Tibial artery (tissue), 4 donors: ENCODE measurements at regions not wholly inside any gene's neighbourhood (a gene's known extent, or its start where the extent isn't known, plus 50 kb on each side); places are given as distances from the start of the nearest gene placed in this dataset.

Source experiments
- DNase-seq, 2 donors: peaks; one replicate each; pipeline ENCODE4 v3.0.0-alpha.2; 2019
- H3K27ac ChIP-seq, 2 donors: fragments of 200-600 bp; sonication (generic) in 1 of 2; 1 replicate in 1 of 2; 2 replicates in 1 of 2; pipeline ENCODE4 v1.5.1; 2018 to 2019; ENCODE audit warnings: mild to moderate bottlenecking in 1 of 2
- H3K27me3 ChIP-seq, 2 donors: fragments of 200-600 bp; sonication (generic) in 1 of 2; one replicate each; pipeline versions ENCODE4 v1.5.1 to v1.6.0; 2016 to 2019
- H3K36me3 ChIP-seq, 3 donors: fragments of 200-600 bp; sonication (generic) in 2 of 3; one replicate each; pipeline ENCODE4 v1.5.1; 2016 to 2019; ENCODE audit warnings: mild to moderate bottlenecking in 2 of 3
- H3K4me1 ChIP-seq, 4 donors: fragments of 200-600 bp; sonication (generic) in 2 of 4; 1 replicate in 3 of 4; 2 replicates in 1 of 4; pipeline ENCODE4 v1.5.1; 2016 to 2019
- H3K4me3 ChIP-seq, 2 donors: fragments of 200-600 bp; sonication (generic) in 1 of 2; 1 replicate in 1 of 2; 2 replicates in 1 of 2; pipeline ENCODE4 v1.5.1; 2018 to 2019; ENCODE audit warnings: mild to moderate bottlenecking in 2 of 2
- H3K9me3 ChIP-seq, 3 donors: fragments of 200-600 bp; sonication (generic) in 1 of 3; one replicate each; pipeline ENCODE4 v1.5.1; 2016 to 2019
- CTCF ChIP-seq, 2 experiments: fragments of 200-600 bp in 1 of 2; fragments of 450-650 bp in 1 of 2; IDR thresholded peaks; one replicate each; pipeline ENCODE4 v1.5.1; 2017 to 2019; ENCODE audit warnings: antibody characterized with exemption in 2 of 2, mild to moderate bottlenecking in 1 of 2, moderate library complexity in 1 of 2
- intact Hi-C: fragments of 100-400 bp; cut with DNase I; formaldehyde crosslinking; loops from one replicate; pipeline ENCODE4 v1.15.0; 2023; ENCODE audit warnings: low total_unique reads

DNA sequence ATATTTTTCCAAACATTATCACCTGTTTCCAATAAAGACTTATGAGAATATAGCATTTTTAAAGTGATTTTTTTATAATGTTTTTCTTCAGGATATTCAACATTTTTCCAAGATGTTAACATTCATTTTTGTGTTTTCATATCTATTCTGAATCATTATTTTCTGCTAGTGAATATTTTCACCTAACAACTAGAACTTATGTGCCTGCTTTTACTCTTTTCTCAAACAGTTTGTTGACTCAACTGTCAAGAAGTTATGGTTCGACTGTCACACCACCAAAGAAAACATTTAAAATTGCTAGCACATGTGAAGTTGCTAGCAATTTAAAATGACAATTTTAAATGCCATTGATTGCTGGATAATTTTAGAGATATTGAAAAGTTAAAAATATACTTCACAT, 343.3 kb upstream of the CDH9 start:
- TF ChIP-seq CTCF (IDR thresholded peaks at IDR 0.05), result no peak
- Histone ChIP-seq H3K4me3 (no peak overlapping the region), H3K27ac (no peak overlapping the region), H3K4me1 (no peaks in the 10 kb centered on the region), H3K9me3 (no peaks in the 10 kb centered on the region), H3K36me3 (no peaks in the 10 kb centered on the region), H3K27me3 (no peaks in the 10 kb centered on the region)
- no peak for DNase-seq
- intact Hi-C loops, result no loop called here

DNA sequence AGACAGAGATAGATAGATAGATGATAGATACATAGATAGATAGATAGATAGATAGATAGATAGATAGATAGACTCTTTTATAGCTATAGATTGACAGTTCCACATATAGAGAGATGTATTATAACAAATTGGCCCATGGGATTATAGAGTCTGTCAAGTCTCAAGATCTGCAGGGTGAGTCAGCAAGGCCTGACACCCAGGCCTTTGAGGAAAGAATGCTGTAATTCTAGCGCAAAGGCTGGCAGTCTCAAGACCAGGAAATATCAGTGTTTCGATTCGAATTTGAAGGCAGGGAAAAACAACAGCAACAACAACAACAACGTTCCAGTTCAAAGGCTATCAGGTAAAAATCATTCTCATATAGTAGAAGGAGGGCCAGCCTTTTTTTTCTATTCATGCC, 339.2 kb upstream of the CDH9 start:
- no peak for TF ChIP-seq CTCF (IDR thresholded peaks at IDR 0.05)
- H3K4me3 ChIP-seq, result no peak overlapping the region
- intact Hi-C loops, result no loop called here
- H3K36me3 ChIP-seq, result no peaks in the 10 kb centered on the region
- no peak overlapping the region for H3K27ac ChIP-seq
- no peaks in the 10 kb centered on the region for H3K27me3 ChIP-seq
- no peaks in the 10 kb centered on the region for H3K9me3 ChIP-seq
- no peak for DNase-seq
- H3K4me1 ChIP-seq, result no peaks in the 10 kb centered on the region

DNA sequence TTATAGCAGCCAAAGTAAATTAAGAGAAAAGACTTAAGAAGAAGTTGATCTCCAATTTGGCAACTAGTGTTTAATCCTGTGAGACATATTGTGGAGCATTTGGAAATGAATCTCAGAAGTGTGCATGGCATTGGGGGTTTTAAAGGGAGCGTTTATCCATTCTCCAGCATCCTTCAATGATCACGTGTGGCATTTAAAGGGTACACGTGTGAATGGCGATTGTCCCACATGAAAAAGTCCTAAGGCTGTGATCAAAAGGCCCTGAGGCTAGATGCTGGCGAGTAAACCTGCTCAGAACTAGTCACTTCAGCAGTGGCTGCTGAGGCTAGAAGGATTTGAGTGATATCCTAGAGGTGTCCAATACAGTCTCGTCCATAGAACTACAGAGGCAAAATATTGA, 315.6 kb upstream of the CDH9 start:
- no peak for DNase-seq
- Histone ChIP-seq H3K27ac (no peak overlapping the region), H3K9me3 (no peaks in the 10 kb centered on the region), H3K4me3 (no peak overlapping the region), H3K36me3 (no peaks in the 10 kb centered on the region), H3K4me1 (no peaks in the 10 kb centered on the region), H3K27me3 (no peaks in the 10 kb centered on the region)
- intact Hi-C loops, result no loop called here
- no peak for TF ChIP-seq CTCF (IDR thresholded peaks at IDR 0.05)

DNA sequence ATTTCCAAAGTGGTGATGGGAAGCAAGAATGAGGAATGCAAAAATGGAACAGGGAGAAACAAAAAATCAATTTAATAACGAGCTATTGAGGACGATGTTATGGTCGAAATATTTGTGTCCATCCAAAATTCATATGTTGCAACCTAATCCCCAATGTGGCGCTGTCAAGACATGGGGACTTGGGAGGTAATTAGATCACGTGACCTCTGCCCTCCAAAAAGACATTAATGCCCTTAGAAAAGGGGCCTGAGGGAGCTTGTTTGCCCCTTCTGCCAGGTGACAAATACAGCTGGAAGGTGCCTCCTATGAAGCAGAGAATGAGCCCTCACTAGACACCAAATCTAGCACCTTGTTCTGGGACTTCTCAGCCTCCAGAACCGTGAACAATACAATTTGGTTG, 315.2 kb upstream of the CDH9 start:
- DNase-seq, result no peak
- Histone ChIP-seq H3K27ac (no peak overlapping the region), H3K9me3 (no peaks in the 10 kb centered on the region), H3K36me3 (no peaks in the 10 kb centered on the region), H3K4me1 (no peaks in the 10 kb centered on the region), H3K27me3 (no peaks in the 10 kb centered on the region), H3K4me3 (no peak overlapping the region)
- intact Hi-C loops, result no loop called here
- TF ChIP-seq CTCF (IDR thresholded peaks at IDR 0.05), result no peak

DNA sequence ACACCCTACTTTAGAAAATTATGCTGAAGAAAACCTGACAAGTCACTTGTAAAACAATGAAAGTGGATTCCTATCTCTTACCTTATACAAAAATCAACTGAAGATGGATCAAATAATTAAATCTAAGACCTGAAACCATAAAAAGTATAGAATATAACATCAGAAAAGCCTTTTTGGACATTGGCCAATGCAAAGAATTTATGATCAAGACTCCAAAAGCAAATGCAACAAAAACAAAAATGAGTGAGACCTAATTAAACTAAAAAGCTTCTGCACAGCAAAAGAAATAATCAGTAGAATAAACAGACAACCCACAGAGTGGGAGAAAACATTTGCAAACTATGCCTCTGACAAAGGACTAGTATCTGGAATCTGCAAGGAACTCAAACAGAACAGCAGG, 303.0 kb upstream of the CDH9 start:
- intact Hi-C loops, result no loop called here
- Histone ChIP-seq H3K27me3 (no peaks in the 10 kb centered on the region), H3K9me3 (no peaks in the 10 kb centered on the region), H3K4me3 (no peak overlapping the region), H3K27ac (no peak overlapping the region), H3K4me1 (no peaks in the 10 kb centered on the region), H3K36me3 (no peaks in the 10 kb centered on the region)
- DNase-seq, result no peak
- TF ChIP-seq CTCF (IDR thresholded peaks at IDR 0.05), result no peak

DNA sequence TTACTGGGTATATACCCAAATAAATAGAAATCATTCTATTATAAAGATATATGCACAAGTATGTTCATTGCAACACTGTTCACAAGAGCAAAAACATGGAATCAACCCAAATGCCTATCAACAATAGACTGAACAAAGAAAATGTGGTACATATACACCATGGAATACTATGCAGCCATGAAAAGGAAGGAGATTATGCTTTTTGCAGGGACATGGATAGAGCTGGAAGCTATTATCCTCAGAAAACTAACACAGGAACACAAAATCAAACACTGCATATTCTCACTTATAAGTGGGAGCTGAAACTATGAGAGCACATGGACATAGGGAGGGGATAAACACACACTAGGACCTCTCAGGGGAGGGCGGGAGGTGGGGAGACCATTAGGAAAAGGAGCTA, 298.4 kb upstream of the CDH9 start:
- no peak for TF ChIP-seq CTCF (IDR thresholded peaks at IDR 0.05)
- Histone ChIP-seq H3K4me3 (no peak overlapping the region), H3K9me3 (no peaks in the 10 kb centered on the region), H3K27ac (no peak overlapping the region), H3K4me1 (no peaks in the 10 kb centered on the region), H3K36me3 (no peaks in the 10 kb centered on the region), H3K27me3 (no peaks in the 10 kb centered on the region)
- intact Hi-C loops, result no loop called here
- DNase-seq, result no peak
